ENCODE measurements at regions not wholly inside any gene's neighbourhood (a gene's known extent, or its start where the extent isn't known, plus 50 kb on each side); places are given as distances from the start of the nearest gene placed in this dataset.

GRCh38 chr4:153034681-153035080 lies 98.6 kb downstream of the FHDC1 start:
- no peak for DNase-seq

- DNase-seq = no peak
Observed at GRCh38 chr4:153036931-153037482, 100.9 kb downstream of the FHDC1 start.

GRCh38 chr4:153038623-153039311 lies 102.6 kb downstream of the FHDC1 start:
- DNase-seq = no peak

- DNase-seq = no peak
Observed at GRCh38 chr4:153039542-153040185, 103.5 kb downstream of the FHDC1 start.

- DNase-seq = no peak
Observed at GRCh38 chr4:153040677-153041076, 104.6 kb downstream of the FHDC1 start.

- no peak for DNase-seq
Observed at GRCh38 chr4:153044036-153044435, 107.9 kb downstream of the FHDC1 start.

GRCh38 chr4:153045111-153045982 lies 109.2 kb downstream of the FHDC1 start:
- no peak for DNase-seq

- no peak for DNase-seq
Observed at GRCh38 chr4:153058671-153059060, 122.5 kb downstream of the FHDC1 start.

GRCh38 chr4:153060196-153060595 lies 124.1 kb downstream of the FHDC1 start:
- no peak for DNase-seq

- DNase-seq = no peak
Observed at GRCh38 chr4:153061971-153062370, 125.8 kb downstream of the FHDC1 start.

- no peak for DNase-seq
Observed at GRCh38 chr4:153062652-153063168, 126.6 kb downstream of the FHDC1 start.

GRCh38 chr4:153063490-153063889 lies 127.4 kb downstream of the FHDC1 start:
- DNase-seq = no peak

- no peak for DNase-seq
Observed at GRCh38 chr4:153064571-153064970, 128.4 kb downstream of the FHDC1 start.

GRCh38 chr4:153065276-153065675 lies 129.2 kb downstream of the FHDC1 start:
- DNase-seq = no peak

- no peak for DNase-seq
Observed at GRCh38 chr4:153067376-153067775, 131.3 kb downstream of the FHDC1 start.

GRCh38 chr4:153068751-153069150 lies 132.6 kb downstream of the FHDC1 start:
- no peak for DNase-seq

GRCh38 chr4:153071958-153072598 lies 132.2 kb upstream of the TRIM2 start:
- peak; percentile 17 for DNase-seq

- no peak for DNase-seq
Observed at GRCh38 chr4:153072661-153073060, 131.6 kb upstream of the TRIM2 start.

GRCh38 chr4:153074486-153074885 lies 129.8 kb upstream of the TRIM2 start:
- DNase-seq = no peak

GRCh38 chr4:153074936-153075630 lies 129.2 kb upstream of the TRIM2 start:
- DNase-seq = no peak

- DNase-seq = no peak
Observed at GRCh38 chr4:153075836-153076518, 128.3 kb upstream of the TRIM2 start.

Data from NCI-H1048 (cell line).